ENCODE measurements at regions not wholly inside any gene's neighbourhood (a gene's known extent, or its start where the extent isn't known, plus 50 kb on each side); places are given as distances from the start of the nearest gene placed in this dataset.
"Not testable (repeated sequence)": the region's sequence is repeated elsewhere in the genome, so short reads cannot be mapped to it uniquely, and the experiment has no call there.

- in situ Hi-C loops (cut with MboI; ENCODE audit: low sequenced_read_pairs) = no loop called here
Measured at GRCh38 chr14:71416392-71416791, 509.1 kb downstream of the PCNX1 start.

DNA sequence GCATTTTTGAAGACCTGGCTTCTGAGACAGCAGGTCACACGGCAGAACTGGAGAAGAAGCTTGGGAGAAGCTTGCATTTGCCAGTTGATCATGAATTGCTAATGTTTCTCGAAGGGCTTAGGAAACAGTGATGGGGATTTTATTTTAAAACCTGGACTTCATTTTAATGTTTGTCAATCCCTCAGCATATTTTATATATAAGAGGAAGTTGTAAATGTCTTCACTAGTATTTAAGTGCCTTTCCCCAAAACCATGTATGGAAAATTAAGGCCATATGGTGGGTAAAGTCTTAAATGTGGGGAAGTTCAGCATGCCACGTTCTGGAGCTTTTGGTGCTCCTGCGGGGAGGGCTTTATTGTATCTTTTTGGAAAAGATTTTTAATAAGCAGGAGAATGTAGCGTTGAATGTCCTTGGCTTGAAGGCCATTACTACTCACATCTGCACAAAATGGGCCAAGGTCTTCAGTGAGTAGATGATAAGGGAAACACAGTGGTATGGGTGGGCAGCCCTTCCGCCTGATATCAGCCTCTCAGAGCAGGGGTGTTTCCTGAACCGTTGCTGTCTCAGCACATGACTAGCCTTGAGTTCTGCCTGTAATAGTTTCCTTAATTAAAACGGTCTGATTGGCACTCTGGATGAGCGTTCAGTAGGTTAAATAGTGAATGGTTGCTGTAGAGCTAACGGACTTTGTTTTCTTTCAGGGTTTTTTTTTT is 511.4 kb downstream of the PCNX1 start:
- in situ Hi-C loops (cut with MboI; ENCODE audit: low sequenced_read_pairs) = no loop called here

GRCh38 chr14:71423481-71423880 is 508.7 kb upstream of the RGS6 start:
- in situ Hi-C loops (cut with MboI; ENCODE audit: low sequenced_read_pairs) = no loop called here

- in situ Hi-C loops (cut with MboI; ENCODE audit: low sequenced_read_pairs) = no loop called here
Measured at GRCh38 chr14:71424941-71425340, 507.3 kb upstream of the RGS6 start.

DNA sequence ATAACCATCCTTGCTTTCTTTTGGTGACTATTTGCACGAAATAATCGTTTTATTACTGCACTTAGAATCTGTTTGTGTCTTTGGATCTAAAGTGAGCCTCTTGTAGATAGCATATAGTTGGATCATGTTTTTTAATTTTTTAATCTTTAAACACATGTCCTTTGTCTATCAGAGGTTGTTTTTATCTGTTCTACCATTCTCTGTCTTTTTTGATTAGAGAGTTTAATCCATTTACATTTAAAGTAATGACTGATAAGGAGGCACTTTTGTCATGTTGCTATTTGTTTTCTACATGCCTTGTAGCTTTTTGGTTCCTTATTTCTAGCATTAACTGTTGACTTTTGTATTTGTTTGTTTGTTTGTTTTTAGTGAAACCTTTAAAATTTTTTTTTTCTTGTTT is 506.2 kb upstream of the RGS6 start:
- in situ Hi-C loops (cut with MboI; ENCODE audit: low sequenced_read_pairs) = no loop called here

- in situ Hi-C loops (cut with MboI; ENCODE audit: low sequenced_read_pairs) = no loop called here
Measured at GRCh38 chr14:71429902-71430301, 502.3 kb upstream of the RGS6 start.

GRCh38 chr14:71430321-71430677 is 501.9 kb upstream of the RGS6 start:
- in situ Hi-C loops (cut with MboI; ENCODE audit: low sequenced_read_pairs) = no loop called here

DNA sequence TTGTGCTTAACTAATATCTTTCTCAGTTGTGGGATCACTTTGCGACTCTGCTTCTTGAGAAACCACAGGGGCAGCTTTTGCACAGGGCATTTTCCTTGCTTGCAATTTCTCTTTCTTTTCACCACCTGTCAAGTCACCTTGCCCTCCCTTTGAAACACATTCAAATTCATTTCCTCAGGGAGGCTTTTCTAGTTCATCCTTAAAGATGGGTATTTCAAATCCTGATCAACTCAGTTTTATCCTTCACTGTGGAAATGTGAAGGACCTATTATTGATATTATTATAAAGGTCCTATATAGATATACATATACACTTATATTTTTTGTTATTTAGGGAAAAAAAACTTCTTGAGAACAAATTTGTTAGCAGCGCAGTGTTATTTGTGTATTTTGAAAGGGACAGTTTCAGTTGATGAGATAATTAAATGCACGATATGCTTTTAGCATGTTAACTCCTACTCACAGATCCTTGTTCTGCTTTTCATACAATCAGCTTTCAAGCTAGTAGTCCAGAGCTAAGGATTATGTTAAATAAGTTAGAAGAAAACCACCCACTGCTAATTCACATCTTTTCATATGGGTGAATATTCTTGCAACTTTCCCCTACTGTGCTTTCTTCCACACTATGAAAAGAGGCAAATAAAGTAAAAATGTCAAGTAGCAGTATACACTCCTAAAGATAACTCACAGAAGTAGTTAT is 501.4 kb upstream of the RGS6 start:
- in situ Hi-C loops (cut with MboI; ENCODE audit: low sequenced_read_pairs) = no loop called here

GRCh38 chr14:71432334-71433110 is 499.7 kb upstream of the RGS6 start:
- in situ Hi-C loops (cut with MboI; ENCODE audit: low sequenced_read_pairs) = no loop called here

- in situ Hi-C loops (cut with MboI; ENCODE audit: low sequenced_read_pairs) = no loop called here
Measured at GRCh38 chr14:71433303-71433702, 498.9 kb upstream of the RGS6 start.

DNA sequence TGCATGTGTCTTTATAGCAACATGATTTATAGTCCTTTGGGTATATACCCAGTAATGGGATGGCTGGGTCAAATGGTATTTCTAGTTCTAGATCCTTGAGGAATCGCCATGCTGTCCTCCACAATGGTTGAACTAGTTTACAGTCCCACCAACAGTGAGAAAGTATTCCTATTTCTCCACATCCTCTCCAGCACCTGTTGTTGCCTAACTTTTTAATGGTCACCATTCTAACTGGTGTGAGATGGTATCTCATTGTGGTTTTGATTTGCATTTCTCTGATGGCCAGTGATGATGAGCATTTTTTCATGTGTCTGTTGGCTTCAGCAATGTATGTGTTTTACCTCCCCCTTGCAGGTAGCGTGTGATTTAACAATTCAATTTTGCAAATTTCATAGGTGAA is 496.6 kb upstream of the RGS6 start:
- in situ Hi-C loops (cut with MboI; ENCODE audit: low sequenced_read_pairs) = not testable (repeated sequence)

GRCh38 chr14:71437870-71438269 is 494.4 kb upstream of the RGS6 start:
- in situ Hi-C loops (cut with MboI; ENCODE audit: low sequenced_read_pairs) = no loop called here

- in situ Hi-C loops (cut with MboI; ENCODE audit: low sequenced_read_pairs) = no loop called here
Measured at GRCh38 chr14:71438684-71439083, 493.5 kb upstream of the RGS6 start.

GRCh38 chr14:71441126-71441525 is 491.1 kb upstream of the RGS6 start:
- in situ Hi-C loops (cut with MboI; ENCODE audit: low sequenced_read_pairs) = no loop called here

DNA sequence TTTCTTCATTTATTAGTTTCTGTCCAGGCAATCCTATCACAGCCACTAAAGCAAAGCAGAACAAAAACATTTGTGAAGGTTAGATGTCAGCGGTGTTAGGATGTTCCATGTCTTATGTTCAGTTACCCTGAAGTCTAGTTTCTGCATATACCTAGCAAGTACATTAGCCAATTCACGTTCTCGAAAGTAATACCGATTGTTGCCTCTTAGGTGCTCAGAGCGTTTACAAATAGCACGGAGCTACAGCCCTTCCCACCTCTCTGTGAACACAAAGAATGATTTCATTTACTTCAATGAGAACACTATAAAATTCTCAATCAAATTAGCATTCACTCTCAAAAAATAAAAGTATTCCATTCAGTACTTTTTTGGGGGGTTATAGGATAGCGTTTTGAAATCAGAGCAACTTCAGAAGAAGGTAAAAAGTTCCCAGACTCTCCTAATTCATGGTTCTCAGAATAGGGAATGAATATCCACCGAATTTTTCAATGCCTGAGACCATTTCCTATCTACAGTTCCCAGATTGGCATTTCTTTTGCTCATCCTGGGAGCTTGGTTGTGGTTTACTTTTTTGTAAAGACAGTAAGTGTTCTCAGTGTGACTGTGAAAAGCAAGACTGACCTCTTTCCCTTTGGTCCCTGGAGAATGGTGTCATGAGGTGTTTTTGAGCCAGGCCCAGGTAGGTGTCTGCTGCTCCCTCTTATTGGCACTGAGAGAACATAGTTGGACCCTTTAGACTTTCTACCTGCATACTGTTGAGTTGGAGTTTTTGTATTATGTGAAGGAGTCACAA is 488.0 kb upstream of the RGS6 start:
- in situ Hi-C loops (cut with MboI; ENCODE audit: low sequenced_read_pairs) = no loop called here

- in situ Hi-C loops (cut with MboI; ENCODE audit: low sequenced_read_pairs) = no loop called here
Measured at GRCh38 chr14:71448431-71449315, 483.6 kb upstream of the RGS6 start.

DNA sequence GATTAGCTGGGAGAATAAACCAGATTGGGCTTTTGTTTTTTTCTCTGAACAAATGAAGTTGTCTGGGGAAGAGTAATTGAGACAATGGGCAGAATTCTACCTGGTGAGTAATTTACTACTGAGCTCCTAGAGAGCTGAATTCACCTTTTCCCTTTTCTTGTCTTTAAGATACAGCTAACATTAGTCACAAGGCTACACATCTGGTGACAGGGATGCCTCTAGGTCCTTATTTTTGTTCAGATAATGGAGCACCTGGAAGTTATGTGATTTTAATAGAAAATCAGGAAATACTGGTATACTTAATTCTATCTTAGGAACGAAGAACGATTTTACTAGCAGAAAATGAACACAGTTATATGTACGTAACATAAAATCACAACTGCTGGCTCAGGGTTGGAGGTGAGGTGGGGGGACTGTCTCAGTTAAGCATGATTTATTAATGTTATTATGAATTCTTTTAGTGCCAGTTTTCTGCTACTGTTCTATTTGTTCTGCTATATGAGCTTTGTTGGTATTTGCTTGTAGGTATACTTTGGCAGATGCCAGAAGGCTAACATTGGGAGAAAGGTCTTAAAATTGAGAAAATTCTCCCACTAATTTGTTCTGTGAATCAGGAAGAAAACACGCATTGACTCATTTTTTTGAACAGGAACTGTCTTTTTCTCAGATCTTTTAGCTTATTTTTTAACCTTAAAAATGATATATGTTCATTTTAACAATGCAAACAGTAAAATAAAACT is 482.7 kb upstream of the RGS6 start:
- in situ Hi-C loops (cut with MboI; ENCODE audit: low sequenced_read_pairs) = no loop called here

DNA sequence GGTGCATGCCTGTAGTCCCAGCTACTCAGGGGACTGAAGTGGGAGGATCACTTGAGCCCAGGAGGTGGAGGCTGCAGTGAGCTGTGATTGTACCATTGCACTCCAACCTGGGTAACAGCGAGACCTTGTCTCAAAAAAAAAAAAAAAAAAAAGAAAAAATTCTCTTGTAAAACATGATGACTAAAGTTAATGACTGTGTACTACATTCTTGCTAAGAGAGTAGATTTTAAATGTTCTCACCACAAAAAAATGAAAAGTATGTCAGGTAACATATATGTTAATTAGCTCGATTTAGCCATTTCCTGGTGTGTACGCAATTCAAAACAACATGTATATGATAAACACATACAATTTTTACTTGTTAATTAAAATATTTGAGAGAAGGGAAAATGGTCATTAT is 480.7 kb upstream of the RGS6 start:
- in situ Hi-C loops (cut with MboI; ENCODE audit: low sequenced_read_pairs) = no loop called here

DNA sequence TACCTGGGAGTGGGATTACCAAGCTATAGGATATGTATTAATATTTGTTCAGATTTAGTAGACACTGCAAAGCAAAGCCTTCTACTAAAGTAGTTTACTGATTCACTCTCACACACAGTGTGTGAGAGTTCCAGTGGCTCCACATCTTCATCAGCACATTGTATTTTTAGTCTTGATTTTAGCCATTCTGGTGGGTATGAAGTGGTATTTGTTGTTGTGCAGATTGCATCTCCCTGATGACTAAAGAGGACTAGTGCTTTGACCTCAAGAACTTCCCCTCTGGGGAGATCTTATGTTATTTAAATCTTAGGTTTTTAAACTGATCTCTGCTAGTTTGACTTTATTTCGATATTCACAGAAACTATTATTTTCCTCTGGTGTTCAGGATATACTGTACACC is 479.7 kb upstream of the RGS6 start:
- in situ Hi-C loops (cut with MboI; ENCODE audit: low sequenced_read_pairs) = no loop called here

DNA sequence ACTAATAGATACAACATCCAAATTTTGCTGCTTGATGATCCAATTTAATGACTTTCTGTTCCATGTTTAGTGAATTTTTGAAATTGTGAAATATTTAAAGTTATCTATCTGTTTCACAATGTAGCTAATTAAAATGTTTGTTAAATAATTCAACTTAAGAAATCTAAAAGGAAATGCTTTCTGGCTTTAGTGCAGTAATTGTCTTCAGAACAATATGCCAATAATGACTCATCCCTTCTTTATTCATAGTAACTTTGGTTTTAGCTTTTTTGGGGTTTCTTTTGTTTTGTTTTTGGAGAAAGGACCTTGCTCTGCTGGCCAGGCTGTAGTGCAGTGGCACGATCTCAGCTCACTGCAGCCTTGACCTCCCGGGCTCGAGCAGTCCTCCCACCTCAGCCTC is 479.2 kb upstream of the RGS6 start:
- in situ Hi-C loops (cut with MboI; ENCODE audit: low sequenced_read_pairs) = no loop called here
